ENCODE measurements at regions not wholly inside any gene's neighbourhood (a gene's known extent, or its start where the extent isn't known, plus 50 kb on each side); places are given as distances from the start of the nearest gene placed in this dataset.

- no peak for ATAC-seq
- intact Hi-C loops (cut with DNase I), result no loop called here
- H3K4me1 ChIP-seq, result no peaks in the 10 kb centered on the region
- DNase-seq, result no peak
- WGBS, 4 donors, result 72 to 76% (median 74%) methylated on average over 10 of the region's 10 CpGs
- H3K27me3 ChIP-seq, result no peaks in the 10 kb centered on the region
- H3K9me3 ChIP-seq, result peaks cover 0 to 7% (median 0%) of the 10 kb centered on the region in 12 donors
- no peaks in the 10 kb centered on the region for H3K36me3 ChIP-seq
- TF ChIP-seq POLR2A (IDR thresholded peaks at IDR 0.05), result no peak
- TF ChIP-seq, protein P1, sequence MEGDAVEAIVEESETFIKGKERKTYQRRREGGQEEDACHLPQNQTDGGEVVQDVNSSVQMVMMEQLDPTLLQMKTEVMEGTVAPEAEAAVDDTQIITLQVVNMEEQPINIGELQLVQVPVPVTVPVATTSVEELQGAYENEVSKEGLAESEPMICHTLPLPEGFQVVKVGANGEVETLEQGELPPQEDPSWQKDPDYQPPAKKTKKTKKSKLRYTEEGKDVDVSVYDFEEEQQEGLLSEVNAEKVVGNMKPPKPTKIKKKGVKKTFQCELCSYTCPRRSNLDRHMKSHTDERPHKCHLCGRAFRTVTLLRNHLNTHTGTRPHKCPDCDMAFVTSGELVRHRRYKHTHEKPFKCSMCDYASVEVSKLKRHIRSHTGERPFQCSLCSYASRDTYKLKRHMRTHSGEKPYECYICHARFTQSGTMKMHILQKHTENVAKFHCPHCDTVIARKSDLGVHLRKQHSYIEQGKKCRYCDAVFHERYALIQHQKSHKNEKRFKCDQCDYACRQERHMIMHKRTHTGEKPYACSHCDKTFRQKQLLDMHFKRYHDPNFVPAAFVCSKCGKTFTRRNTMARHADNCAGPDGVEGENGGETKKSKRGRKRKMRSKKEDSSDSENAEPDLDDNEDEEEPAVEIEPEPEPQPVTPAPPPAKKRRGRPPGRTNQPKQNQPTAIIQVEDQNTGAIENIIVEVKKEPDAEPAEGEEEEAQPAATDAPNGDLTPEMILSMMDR (IDR thresholded peaks at IDR 0.05), result no peak
- no peak overlapping the region for H3K27ac ChIP-seq
- H3K4me3 ChIP-seq, result no peak overlapping the region
Observed at GRCh38 chr3:66092175-66092995, 53.7 kb upstream of the MAGI1 start.

Data from heart left ventricle (tissue), 16 donors.